HCT116 (cell line): ENCODE measurements at regions not wholly inside any gene's neighbourhood (a gene's known extent, or its start where the extent isn't known, plus 50 kb on each side); places are given as distances from the start of the nearest gene placed in this dataset.
"Not testable (repeated sequence)": the region's sequence is repeated elsewhere in the genome, so short reads cannot be mapped to it uniquely, and the experiment has no call there.

ENCODE experiments used
- ATAC-seq: fragments of 200-7000 bp; cut with Tn5 transposase; 2 replicates; pipeline ENCODE4 v1.9.1; 2020; ENCODE audit warnings: mild to moderate bottlenecking, moderate library complexity
- BruUV-seq: library from RNA; stranded (reverse); fragments of 400-500 nt; replicated peaks from 2 replicates; lab custom pipeline; 2021; lab: Mats Ljungman, UMichigan
- CTCF ChIA-PET: fragments of 300-600 bp; sonication (Branson Sonifier 250); formaldehyde crosslinking; loops from one replicate; lab custom pipeline; 2021; ENCODE audit warnings: antibody characterized with exemption; lab: Charles Lee
- POLR2A ChIA-PET: fragments of 300-600, 350-600 bp; sonication (Branson Sonifier 250); formaldehyde crosslinking; loops from one replicate; lab custom pipeline; 2021; ENCODE audit warnings: antibody characterized with exemption; lab: Charles Lee
- RAD21 ChIA-PET, 2 experiments: fragments of 300-600 bp; sonication (Branson Sonifier 250); formaldehyde crosslinking; loops; one replicate each; lab custom pipeline; 2023; ENCODE audit warnings: low total read pairs in 2 of 2; ENCODE audit not compliant: uncharacterized antibody in 2 of 2, unreplicated experiment in 2 of 2, low non-redundant PET in 1 of 2; lab: Charles Lee
- DNase-seq: peaks from one replicate; pipeline ENCODE4 v3.0.0-alpha.2; 2010; ENCODE audit warnings: low read depth, low spot score
- H2AFZ ChIP-seq: fragments of 200-600 bp; shearing (Covaris generic), sonication (generic); 2 replicates; pipeline ENCODE4 v1.6.1; 2017; ENCODE audit warnings: low read depth, mixed run types, mixed read lengths, antibody characterized with exemption, low read length; ENCODE audit not compliant: poor library complexity, severe bottlenecking
- H3K27ac ChIP-seq: 2 replicates; pipeline ENCODE4 v1.5.1; 2012; ENCODE audit warnings: low read depth, low read length
- H3K27me3 ChIP-seq: fragments of 200-600 bp; sonication (generic); 2 replicates; pipeline ENCODE4 v1.6.1; 2016; ENCODE audit warnings: mixed run types, low read length, mixed read lengths; ENCODE audit not compliant: insufficient read depth
- H3K36me3 ChIP-seq, 2 experiments: fragments of 200-500 bp in 1 of 2; fragments of 200-600 bp in 1 of 2; sonication (Bioruptor generic) in 1 of 2; sonication (generic) in 1 of 2; 2 replicates each; pipeline versions ENCODE4 v1.5.1 to v1.6.1; 2014 to 2016; ENCODE audit warnings: low read length in 2 of 2, inconsistent platforms in 1 of 2, mixed read lengths in 1 of 2, mixed run types in 1 of 2; ENCODE audit not compliant: insufficient read depth in 2 of 2, control insufficient read depth in 1 of 2
- H3K4me1 ChIP-seq, 2 experiments: fragments of 200-600 bp in 1 of 2; sonication (generic) in 1 of 2; 2 replicates each; pipeline versions ENCODE4 v1.5.1 to v1.6.1; 2012 to 2017; ENCODE audit warnings: low read length in 2 of 2, inconsistent platforms in 1 of 2, mild to moderate bottlenecking in 1 of 2, mixed read lengths in 1 of 2, mixed run types in 1 of 2, moderate library complexity in 1 of 2; ENCODE audit not compliant: insufficient read depth in 2 of 2, control insufficient read depth in 1 of 2
- H3K4me2 ChIP-seq: fragments of 200-600 bp; sonication (generic); 2 replicates; pipeline ENCODE4 v1.6.1; 2017; ENCODE audit warnings: mixed run types, low read length, mixed read lengths
- H3K4me3 ChIP-seq, 2 experiments: fragments of 200-600 bp in 1 of 2; sonication (generic) in 1 of 2; replicated peaks in 1 of 2; 2 replicates each; pipeline ENCODE4 v1.5.1; 2011 to 2016; ENCODE audit warnings: low read length in 2 of 2, control low read depth in 1 of 2, low read depth in 1 of 2, mild to moderate bottlenecking in 1 of 2, mixed read lengths in 1 of 2, mixed run types in 1 of 2
- H3K79me2 ChIP-seq: fragments of 200-600 bp; sonication (generic); 2 replicates; pipeline ENCODE4 v1.6.1; 2017; ENCODE audit warnings: mild to moderate bottlenecking, mixed run types, low read length, moderate library complexity, mixed read lengths; ENCODE audit not compliant: insufficient read depth
- H3K9ac ChIP-seq: fragments of 200-600 bp; sonication (generic); 2 replicates; pipeline ENCODE4 v1.6.1; 2016; ENCODE audit warnings: low read length, mixed read lengths
- H3K9me2 ChIP-seq: fragments of 200-600 bp; sonication (generic), shearing (Covaris generic); 2 replicates; pipeline ENCODE4 v1.6.1; 2017; ENCODE audit warnings: mixed run types, mild to moderate bottlenecking, moderate library complexity; ENCODE audit not compliant: insufficient read depth
- H3K9me3 ChIP-seq, 2 experiments: fragments of 200-500 bp in 1 of 2; fragments of 200-600 bp in 1 of 2; sonication (Bioruptor generic) in 1 of 2; sonication (generic) in 1 of 2; 2 replicates each; pipeline ENCODE4 v1.6.1; 2014 to 2017; ENCODE audit warnings: low read length in 2 of 2, mixed read lengths in 2 of 2, inconsistent platforms in 1 of 2, low read depth in 1 of 2, mild to moderate bottlenecking in 1 of 2, mixed run types in 1 of 2, moderate library complexity in 1 of 2; ENCODE audit not compliant: control insufficient read depth in 1 of 2, insufficient read depth in 1 of 2
- H4K20me1 ChIP-seq: fragments of 200-600 bp; sonication (generic), shearing (Covaris generic); 2 replicates; pipeline ENCODE4 v1.6.1; 2017; ENCODE audit warnings: mixed run types, mild to moderate bottlenecking, moderate library complexity; ENCODE audit not compliant: insufficient read depth
- YY1 ChIP-seq: IDR thresholded peaks from 2 replicates; pipeline ENCODE4 v1.6.1; 2011; ENCODE audit warnings: low read length, low read depth, moderate library complexity, mild to moderate bottlenecking; ENCODE audit not compliant: insufficient replicate concordance; ENCODE audit errors: extremely low read depth
- intact Hi-C: fragments of 100-400 bp; cut with micrococcal nuclease; formaldehyde crosslinking; loops from 2 replicates; pipeline ENCODE4 v1.10.0; 2022
- TF ChIP-seq, protein P1 (sequence below), 3 experiments: fragments of 200-600 bp in 1 of 3; sonication (generic) in 1 of 3; IDR thresholded peaks in 2 of 3; conservative IDR thresholded peaks in 1 of 3; 2 replicates each; pipeline ENCODE4 v1.5.1; 2012 to 2017; ENCODE audit warnings: low read depth in 2 of 3, low read length in 2 of 3, antibody characterized with exemption in 1 of 3, borderline replicate concordance in 1 of 3, control low read depth in 1 of 3, mild to moderate bottlenecking in 1 of 3, mixed read lengths in 1 of 3, mixed run types in 1 of 3, moderate library complexity in 1 of 3; ENCODE audit not compliant: insufficient read depth in 1 of 3

DNA sequence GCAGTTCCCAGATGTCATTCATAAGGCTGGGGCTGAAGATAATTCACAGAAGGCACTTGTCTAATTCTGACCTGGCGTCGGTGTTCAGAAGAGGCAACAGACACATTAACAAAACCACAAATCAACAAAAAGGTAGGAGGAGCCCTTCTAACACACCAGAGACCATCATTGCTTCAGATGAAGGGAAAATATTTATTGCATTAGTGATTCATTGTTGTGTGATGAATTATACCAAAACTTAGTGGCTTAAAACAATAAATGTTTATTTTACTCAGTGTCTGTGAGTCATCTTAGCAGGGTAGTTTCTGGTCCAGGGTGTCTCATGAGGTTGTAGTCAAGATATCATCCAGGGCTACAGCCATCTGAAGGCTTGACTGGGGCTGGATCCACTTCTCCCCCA is 91.3 kb upstream of the KIF2A start:
- Histone ChIP-seq H3K4me3 (no peak overlapping the region), H3K27me3 (peaks cover 9% of the 10 kb centered on the region), H2AFZ (no peak overlapping the region), H3K9me2 (no peaks in the 10 kb centered on the region), H3K9me3 (no peaks in the 10 kb centered on the region), H3K27ac (no peak overlapping the region), H3K36me3 (no peaks in the 10 kb centered on the region), H4K20me1 (no peaks in the 10 kb centered on the region), H3K9ac (no peak overlapping the region), H3K4me1 (peaks cover 0 to 4% of the 10 kb centered on the region in 2 experiments; a peak in 1 of 4 replicates), H3K79me2 (no peaks in the 10 kb centered on the region), H3K4me2 (no peak overlapping the region)
- BruUV-seq, result no TSS peak
- ChIA-PET POLR2A (no interaction called here), CTCF (no interaction called here), RAD21 (no interaction called here)
- ATAC-seq (peak; percentile 58), DNase-seq (peak; percentile 7)
- TF ChIP-seq, protein P1, sequence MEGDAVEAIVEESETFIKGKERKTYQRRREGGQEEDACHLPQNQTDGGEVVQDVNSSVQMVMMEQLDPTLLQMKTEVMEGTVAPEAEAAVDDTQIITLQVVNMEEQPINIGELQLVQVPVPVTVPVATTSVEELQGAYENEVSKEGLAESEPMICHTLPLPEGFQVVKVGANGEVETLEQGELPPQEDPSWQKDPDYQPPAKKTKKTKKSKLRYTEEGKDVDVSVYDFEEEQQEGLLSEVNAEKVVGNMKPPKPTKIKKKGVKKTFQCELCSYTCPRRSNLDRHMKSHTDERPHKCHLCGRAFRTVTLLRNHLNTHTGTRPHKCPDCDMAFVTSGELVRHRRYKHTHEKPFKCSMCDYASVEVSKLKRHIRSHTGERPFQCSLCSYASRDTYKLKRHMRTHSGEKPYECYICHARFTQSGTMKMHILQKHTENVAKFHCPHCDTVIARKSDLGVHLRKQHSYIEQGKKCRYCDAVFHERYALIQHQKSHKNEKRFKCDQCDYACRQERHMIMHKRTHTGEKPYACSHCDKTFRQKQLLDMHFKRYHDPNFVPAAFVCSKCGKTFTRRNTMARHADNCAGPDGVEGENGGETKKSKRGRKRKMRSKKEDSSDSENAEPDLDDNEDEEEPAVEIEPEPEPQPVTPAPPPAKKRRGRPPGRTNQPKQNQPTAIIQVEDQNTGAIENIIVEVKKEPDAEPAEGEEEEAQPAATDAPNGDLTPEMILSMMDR (IDR thresholded peaks at IDR 0.05 in 2 of 3, conservative IDR thresholded peaks at IDR 0.05 in 1 of 3; ENCODE audit: borderline replicate concordance in 1 of 3, insufficient read depth in 1 of 3, low read depth in 2 of 3, low read length in 2 of 3), result no peak
- TF ChIP-seq YY1, result no peak
- intact Hi-C loops, result no loop called here

DNA sequence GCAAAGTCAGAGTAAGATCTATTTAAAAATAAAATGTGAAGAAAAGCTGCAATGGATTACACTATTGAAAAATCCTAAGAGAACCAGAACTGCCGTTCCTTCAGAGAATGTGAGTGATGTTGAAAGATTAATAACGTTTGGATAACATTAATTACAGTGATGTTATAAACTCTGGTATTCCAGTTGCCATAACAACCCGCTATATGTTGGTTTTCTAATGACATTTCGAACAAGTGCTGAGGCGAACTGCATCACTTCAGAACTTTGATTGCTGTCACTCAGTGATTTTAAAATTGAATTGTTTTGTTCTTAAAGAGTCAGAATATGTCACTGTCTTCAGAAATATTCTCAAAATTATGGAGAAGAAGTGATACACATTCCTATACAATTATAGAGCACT is 89.4 kb upstream of the KIF2A start:
- H3K36me3 ChIP-seq, H4K20me1 ChIP-seq, intact Hi-C loops, CTCF ChIA-PET, H3K9me2 ChIP-seq, H3K9me3 ChIP-seq, H3K4me3 ChIP-seq, H3K27me3 ChIP-seq, H3K79me2 ChIP-seq, H2AFZ ChIP-seq, H3K4me2 ChIP-seq, BruUV-seq, DNase-seq, ATAC-seq, RAD21 ChIA-PET, H3K27ac ChIP-seq, H3K4me1 ChIP-seq, H3K9ac ChIP-seq, POLR2A ChIA-PET: not testable (repeated sequence)

DNA sequence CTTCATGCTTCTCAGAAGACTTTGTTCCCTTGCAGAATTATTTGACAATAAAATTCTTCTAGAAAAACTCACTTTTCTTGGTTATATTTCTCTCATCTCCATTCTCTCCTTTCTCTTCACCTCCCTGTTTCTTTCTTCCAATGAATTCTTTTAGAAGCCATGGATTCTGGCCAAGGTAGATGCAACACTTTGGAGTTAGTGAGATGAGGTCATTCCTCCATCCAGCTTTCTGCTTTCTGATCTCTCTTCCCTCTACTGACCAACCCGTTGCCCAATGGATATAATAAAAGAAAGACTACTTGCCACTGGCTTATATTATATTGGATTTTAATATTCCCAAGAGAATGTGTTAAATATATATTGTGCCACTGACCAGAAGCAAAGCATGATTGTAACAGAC is 88.9 kb upstream of the KIF2A start:
- H3K27me3 ChIP-seq, RAD21 ChIA-PET, H3K36me3 ChIP-seq, H3K27ac ChIP-seq, H3K4me3 ChIP-seq, H3K9ac ChIP-seq, H2AFZ ChIP-seq, H3K79me2 ChIP-seq, ATAC-seq, CTCF ChIA-PET, POLR2A ChIA-PET, BruUV-seq, H3K4me1 ChIP-seq, H3K4me2 ChIP-seq, intact Hi-C loops, H3K9me2 ChIP-seq, H4K20me1 ChIP-seq, H3K9me3 ChIP-seq, DNase-seq: not testable (repeated sequence)

- H3K36me3 ChIP-seq, H3K4me2 ChIP-seq, H3K4me1 ChIP-seq, ATAC-seq, H4K20me1 ChIP-seq, RAD21 ChIA-PET, H2AFZ ChIP-seq, H3K9me3 ChIP-seq, CTCF ChIA-PET, BruUV-seq, H3K79me2 ChIP-seq, H3K27ac ChIP-seq, H3K27me3 ChIP-seq, H3K4me3 ChIP-seq, H3K9me2 ChIP-seq, POLR2A ChIA-PET, DNase-seq, intact Hi-C loops, H3K9ac ChIP-seq: not testable (repeated sequence)
Measured at GRCh38 chr5:62218860-62219259, 87.1 kb upstream of the KIF2A start.
